SU-DHL-6 (cell line): ENCODE measurements at regions not wholly inside any gene's neighbourhood (a gene's known extent, or its start where the extent isn't known, plus 50 kb on each side); places are given as distances from the start of the nearest gene placed in this dataset.

Experiments used
- EZH2phosphoT487 ChIP-seq: fragments of 200-600 bp; sonication (generic), shearing (Covaris generic); conservative IDR thresholded peaks from 2 replicates; pipeline ENCODE4 v1.6.1; 2018; ENCODE audit warnings: mild to moderate bottlenecking, antibody characterized with exemption, low read length, moderate library complexity, mixed read lengths
- TF ChIP-seq, protein P1 (sequence below): fragments of 200-600 bp; sonication (generic); IDR thresholded peaks from one replicate; pipeline ENCODE4 v1.5.1; 2017; ENCODE audit warnings: antibody characterized with exemption, mild to moderate bottlenecking, low read length, moderate library complexity; ENCODE audit not compliant: insufficient read depth, poor library complexity, severe bottlenecking

DNA sequence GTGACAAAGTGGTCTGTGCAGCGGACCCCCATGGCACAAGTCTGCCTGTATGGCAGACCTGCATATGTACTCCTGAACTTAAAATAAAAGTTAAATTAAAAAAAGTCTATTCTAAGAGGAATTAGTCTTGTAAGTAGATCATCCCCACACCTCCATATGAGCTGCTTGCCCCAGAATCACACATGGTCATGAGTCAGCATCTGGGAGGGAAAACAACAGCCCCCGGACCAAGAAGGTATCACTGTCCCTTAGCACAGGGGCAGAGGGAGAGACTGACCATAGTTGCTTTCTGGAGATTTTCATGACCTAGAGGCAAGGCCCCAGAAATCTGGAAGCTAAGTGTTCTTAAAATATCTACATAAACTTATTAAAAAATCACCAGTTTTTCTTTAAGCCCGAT is 86.6 kb upstream of the PDK4 start:
- TF ChIP-seq, protein P1, sequence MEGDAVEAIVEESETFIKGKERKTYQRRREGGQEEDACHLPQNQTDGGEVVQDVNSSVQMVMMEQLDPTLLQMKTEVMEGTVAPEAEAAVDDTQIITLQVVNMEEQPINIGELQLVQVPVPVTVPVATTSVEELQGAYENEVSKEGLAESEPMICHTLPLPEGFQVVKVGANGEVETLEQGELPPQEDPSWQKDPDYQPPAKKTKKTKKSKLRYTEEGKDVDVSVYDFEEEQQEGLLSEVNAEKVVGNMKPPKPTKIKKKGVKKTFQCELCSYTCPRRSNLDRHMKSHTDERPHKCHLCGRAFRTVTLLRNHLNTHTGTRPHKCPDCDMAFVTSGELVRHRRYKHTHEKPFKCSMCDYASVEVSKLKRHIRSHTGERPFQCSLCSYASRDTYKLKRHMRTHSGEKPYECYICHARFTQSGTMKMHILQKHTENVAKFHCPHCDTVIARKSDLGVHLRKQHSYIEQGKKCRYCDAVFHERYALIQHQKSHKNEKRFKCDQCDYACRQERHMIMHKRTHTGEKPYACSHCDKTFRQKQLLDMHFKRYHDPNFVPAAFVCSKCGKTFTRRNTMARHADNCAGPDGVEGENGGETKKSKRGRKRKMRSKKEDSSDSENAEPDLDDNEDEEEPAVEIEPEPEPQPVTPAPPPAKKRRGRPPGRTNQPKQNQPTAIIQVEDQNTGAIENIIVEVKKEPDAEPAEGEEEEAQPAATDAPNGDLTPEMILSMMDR = no peak
- TF ChIP-seq EZH2phosphoT487 = no peak
